HK-2 (cell line): ENCODE measurements at regions not wholly inside any gene's neighbourhood (a gene's known extent, or its start where the extent isn't known, plus 50 kb on each side); places are given as distances from the start of the nearest gene placed in this dataset.
"Not testable (repeated sequence)": the region's sequence is repeated elsewhere in the genome, so short reads cannot be mapped to it uniquely, and the experiment has no call there.

Experiments
- DNase-seq: peaks from one replicate; pipeline ENCODE4 v3.0.0-alpha.2; 2018; ENCODE audit not compliant: unreplicated experiment

DNA sequence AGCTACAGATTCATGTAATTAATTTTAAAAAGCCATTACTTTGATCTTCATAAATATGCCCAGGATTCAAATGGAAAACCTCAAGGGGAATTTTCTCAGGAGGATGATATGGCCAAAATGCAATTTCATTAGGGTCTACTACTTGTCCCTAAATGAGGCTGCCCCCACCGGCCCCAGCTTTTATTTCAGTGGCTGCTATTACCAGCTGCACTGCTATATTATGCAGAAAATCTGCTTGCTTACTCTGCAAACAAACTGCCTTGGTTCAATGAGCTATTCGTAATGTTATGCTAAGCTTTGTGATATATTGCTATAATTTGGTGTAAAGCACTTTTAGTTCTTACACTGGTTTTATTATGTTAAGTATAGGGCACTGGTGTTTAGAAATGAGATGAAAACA lies 137.3 kb upstream of the TMTC4 start:
- DNase-seq: no peak

DNA sequence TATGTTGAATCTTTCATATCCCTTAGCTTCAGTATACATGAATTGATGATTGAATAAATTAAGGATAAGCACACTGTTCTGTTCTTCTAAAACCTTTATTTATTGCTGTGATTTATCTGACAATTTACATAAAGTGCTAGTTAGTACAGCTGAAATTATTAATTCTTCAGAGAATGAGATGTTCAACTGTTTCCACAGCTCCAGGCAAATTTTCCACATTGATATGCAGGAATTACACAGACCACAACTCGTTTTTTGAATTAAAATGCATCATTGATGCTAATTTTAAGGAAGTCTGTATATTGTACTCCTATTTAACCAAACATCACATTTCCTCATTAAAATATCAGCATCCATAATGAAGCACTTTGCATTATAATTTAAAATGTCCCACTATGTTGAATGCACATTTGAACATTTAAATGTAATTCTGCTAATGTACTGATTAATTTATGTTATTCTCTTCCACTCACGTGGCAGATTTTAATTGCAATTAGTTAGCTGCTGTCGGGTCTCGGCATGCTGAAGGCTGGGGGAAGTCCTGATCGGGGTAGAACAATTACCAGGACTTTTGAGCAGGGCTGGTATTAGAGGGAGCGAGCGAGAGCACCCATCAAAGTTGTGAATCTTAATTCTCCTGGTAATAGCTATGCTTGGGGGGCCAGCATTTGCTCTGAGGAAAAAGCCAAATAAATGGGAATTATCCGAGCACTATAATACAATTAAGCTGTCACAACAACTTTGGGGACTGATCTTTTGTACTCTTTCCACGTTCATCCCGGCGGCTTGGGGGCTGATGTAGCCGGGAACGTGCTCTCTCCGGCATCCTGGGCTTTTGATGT lies 136.7 kb upstream of the TMTC4 start:
- no peak for DNase-seq

DNA sequence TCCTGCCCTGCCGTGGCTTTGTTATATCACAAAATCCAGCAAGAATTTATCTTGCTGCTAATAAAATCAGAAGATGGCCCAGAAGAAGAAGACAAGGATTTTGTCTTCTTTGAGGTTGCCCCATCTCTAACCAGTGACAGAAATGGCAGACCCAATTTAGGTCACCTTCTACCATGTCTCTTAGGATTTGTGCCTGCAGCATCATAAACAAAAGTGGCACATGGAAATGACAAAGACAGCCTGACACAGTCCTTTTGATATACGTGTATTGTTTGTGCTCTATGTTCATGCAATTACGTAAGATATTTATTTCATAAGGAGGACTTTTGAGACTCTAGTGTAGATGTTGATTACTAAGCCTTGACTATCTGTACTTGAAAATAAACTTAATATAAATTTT lies 135.9 kb upstream of the TMTC4 start:
- no peak for DNase-seq

DNA sequence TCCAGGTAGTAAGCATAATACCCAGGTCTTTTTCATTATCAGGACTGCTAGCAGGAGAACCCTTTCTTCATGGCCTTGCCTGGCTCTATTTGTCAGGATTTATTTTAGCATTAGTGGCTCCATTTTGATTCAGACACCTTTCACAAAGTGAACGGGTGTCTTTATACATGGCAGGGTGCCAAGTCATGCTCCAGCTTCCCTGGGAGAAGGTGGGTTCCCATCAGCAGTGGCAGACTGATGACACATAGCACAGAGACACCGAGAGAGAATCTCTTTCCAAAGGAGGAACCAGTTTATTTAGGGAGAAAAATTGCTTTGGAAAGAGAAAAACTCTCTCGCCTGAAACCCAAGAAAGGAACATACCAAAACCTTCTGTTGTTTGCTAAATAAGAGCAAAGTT lies 135.3 kb upstream of the TMTC4 start:
- no peak for DNase-seq

DNA sequence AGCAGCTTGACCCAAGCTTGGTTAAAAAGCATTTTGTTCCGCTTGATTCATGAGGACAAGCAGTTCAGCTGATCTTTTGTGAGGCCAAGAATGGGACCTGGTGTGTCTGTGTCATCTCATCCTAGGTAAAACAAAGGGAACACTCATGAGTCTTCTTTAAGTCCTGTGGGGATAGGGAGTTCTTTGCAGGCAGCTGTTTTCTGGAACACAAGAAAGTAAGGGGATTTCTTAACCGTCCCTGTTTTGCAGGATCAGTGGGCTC lies 134.5 kb upstream of the TMTC4 start:
- DNase-seq: no peak

DNA sequence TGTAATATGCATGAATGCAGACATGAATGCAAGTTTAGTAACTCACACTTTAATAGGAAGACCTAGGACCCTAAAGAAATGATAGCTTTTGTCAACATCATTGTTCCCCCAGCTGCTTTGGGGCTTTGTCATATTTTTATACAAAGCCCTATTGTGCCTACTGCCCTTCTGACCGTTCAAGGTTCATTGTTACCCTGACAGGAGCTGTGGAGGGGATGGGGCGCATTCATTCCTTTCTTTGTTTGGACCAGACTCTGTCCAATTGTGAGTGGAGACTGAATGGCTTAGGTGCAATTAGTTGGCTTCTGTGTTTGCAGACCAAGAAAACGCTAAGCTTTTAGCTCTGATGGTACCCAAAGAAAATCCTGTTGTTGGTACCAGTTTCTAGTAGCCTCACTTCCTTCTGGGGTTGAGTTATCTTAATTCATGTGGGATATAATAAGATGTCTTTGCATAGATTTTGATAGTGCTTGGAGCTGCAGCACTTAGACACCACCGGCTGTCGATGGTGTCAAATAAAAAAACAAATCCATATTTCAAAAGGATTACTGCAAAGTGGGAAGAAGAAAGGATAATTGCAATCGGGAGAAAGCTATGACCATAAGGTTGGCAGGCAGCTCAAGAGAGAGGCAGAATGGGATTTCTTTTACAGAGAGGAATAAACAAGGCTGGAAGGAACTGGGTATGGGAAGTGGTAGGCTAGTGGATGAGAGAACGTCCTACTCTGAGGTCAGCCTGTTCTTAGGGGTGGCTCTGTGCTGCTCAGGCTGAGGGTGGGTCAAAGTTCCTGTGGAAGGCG lies 133.9 kb upstream of the TMTC4 start:
- DNase-seq: no peak

DNA sequence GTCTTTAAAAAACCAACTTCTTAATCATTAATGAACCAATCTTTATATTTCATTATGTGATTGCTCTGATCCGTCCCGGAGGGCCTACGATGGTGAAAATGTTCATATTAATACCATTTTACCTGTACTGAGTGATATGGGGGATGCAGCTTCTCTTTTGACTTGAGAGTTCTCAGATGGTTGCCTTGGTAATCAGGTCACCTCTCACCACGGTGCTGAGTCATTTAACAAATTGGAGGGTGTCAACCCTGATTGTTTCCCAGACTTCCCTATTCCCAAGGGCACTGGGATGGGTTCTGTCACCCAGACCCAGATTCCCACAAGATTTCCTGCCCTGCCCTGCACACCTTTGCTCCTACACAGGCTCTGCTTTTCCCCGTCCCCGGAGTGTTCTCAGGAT lies 128.5 kb upstream of the TMTC4 start:
- DNase-seq: no peak

DNA sequence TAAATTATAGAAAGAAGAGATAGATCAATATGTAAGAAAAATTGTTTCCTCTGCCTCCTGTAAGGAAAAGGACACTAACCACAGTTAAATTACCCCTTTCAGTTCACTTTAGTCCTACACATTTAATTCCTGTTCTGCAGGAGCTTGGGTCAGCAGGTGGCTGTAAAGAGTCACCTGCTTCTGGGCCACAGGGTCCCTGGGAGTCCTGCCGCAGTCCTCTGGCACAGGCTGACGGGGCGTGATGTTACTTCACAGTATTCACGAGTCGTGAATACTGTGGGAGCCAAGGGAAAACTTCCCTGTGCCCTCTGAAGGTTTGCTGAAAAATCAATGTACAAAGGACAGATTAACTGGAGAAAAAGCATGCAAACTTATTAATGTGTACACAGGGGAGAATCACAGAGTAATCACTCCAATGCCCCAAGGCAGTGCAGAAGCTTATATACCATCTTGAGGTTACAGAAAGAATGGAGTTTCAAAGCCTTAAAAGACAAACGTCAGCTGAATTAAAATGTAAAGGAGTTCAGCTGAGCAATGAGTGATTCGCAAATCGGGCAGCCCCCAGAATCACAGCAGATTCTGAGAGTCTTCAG lies 125.8 kb upstream of the TMTC4 start:
- DNase-seq: no peak

DNA sequence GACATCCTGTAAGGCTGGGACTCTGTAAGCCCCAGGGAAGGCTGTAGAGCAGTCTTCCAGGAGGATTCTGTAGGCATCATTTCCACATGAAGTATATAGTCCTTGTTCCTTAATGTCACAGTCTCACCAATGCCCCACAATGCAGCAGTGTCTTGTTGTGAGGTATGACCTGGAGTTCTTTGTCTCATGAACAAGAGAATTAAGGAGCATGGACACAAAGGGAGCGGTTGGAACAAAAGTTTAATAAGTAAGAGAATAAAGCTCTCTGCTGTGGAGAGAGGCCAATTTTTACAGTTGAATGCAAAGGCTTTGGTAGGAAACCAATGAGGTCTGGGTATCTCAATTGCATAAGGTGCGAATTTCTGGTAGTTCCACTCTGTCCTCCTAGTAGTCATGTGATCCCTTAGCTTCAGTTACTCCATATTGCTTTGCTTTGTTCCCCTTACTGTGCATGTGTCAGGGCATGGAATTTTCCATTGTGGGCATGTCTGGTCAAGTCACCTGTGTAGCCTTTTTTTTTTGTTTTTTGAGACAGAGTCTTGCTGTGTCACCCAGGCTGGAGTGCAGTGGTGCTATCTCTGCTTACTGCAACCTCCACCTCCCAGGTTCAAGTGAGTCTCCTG lies 124.3 kb upstream of the TMTC4 start:
- no peak for DNase-seq

DNA sequence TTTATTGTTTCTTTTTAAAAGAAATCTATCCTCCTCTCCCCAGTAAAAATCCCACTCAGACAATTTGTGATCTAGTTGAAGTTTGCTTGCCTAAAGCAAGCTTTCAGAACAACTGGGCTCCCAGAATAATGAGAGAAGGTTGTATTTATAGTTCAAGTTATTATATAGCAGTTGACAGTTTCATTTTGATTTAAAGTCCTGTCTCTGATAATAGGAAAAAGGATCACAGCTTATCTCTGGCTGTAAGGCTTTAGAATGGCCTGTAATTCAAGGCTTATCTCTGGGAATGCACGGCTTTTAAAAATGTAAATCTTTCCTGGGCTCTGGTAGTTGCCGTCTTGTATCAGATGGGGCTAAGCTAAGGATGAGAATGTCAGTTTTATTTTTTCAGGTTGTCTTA lies 123.3 kb upstream of the TMTC4 start:
- no peak for DNase-seq

DNA sequence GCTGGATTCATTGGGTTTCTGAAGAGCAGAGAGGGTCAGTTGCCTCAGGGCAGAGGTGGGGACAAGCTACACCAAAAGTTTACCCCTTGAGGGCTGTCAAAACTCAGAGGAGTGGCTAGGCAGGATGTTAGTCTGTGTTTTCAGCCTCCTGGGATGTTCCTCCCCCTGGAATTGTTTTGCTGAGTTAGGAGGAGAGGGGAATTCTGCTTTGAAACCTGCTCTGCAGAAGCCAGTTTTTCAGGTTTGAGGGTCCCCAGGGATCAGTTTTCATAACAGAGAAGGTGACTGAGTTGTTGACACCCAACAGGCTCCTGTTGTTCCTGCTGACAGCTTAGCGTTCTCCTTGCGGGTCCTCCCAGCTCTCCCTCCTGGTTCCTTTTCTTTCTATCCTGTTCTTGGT lies 121.9 kb upstream of the TMTC4 start:
- no peak for DNase-seq

DNA sequence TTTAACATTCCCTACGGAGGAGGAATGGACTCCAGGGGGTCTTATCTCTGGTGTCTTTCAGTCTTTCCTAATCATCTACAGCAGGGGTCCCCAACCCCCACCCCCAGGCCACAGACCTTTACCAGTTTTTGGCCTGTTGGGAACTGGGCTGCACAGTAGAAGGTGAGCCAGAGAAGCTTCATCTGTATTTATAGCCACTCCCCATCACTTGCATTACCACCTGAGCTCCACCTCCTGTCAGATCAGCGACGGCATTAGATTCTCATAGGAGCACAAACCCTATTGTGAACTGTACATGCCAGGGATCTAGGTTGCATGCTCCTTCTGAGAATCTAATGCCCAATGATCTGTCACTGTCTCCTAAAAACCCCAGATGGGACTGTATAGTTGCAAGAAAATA lies 120.0 kb upstream of the TMTC4 start:
- DNase-seq: no peak

DNA sequence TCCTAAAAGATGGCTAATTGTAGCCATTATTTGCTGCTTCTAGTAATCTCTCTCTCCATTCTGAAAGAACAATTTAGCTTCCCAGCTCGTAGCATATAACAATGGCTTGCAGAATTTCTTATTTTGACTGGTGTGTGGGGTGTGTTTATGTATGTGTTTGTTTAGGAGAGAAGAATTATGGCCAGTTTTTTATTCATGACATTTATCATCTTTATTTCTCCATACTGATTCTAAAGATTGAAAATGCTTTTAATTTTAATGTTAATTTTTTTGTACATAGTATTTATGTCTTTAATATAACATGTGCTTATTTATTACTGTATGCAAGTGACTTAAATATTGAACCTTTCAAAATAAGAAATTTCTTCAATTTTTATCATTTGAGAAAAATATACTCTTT lies 115.8 kb upstream of the TMTC4 start:
- no peak for DNase-seq

DNA sequence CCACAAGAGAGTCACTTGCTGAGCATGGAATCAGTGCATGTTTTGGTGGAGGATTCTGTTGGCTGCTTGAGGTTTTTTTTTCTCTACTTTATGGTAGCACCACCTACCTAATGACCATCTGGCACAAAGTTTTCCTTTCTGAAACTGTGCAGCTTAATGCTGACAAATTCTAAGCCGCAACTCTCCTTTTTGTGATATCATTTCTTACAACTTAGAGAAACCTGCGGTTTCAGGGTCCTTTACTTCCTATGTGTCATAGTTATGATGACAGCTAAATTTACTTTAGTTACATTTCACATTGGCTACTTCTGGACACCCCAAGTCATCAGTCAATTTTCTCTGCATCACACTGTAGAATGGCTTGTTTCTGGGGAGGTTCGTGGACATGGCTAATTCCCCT lies 115.4 kb upstream of the TMTC4 start:
- DNase-seq: no peak

DNA sequence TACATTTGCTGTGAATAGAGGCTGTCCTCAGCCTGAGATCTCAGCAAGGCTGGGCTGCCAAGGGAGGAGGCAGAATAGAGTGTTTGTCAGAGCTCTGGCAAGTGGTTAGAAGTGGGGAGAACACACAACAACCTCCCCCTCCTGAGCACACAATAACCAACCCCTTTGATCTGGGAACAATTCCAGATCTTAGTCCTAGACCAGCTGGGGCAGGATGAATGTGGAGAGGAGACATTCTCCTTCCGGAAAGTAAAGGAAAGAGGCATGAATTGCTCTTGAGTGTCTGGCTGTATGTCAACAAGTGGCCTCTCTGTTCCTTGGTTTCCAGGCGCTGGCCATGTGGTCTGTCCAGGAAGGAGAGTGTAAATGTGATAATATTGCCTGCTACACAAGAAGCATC lies 114.9 kb upstream of the TMTC4 start:
- DNase-seq: no peak

DNA sequence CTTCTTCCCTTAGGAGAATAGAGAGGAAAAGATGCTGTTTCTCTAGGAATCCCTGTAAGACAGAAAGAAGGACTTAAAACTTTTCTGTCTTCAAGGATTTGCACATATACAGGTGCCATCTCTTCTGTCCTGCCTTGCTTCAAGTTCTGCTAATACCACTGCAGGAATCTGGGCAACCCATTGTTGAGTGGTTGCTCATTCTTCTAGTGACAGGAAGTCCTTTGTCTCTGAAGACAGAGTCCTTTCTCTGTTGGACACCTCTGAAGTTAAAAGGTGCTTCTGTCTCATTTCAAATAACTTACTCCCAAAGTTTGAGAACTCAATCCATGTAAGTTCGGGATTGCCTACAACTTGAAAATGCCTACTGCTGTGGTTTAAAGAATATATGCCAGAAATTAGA lies 114.4 kb upstream of the TMTC4 start:
- no peak for DNase-seq

DNA sequence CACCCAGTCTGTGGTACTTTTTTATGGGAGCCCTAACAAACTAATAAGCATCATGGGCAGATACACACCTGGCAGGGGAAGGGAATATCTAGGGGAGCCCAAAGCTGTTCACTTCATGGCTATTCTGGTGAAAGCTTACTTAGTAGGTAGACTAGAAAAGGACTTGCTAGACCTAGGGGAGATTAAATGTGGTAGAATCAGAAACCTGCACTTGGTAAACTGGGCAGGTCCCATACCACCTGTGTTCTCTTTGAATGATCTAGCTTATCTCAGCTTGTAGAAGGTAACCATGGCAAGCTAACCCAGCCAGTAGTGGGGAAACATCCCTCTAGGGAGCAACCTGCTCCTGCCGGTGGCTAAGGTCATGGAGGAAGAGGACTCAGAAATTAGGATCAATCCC lies 113.9 kb upstream of the TMTC4 start:
- no peak for DNase-seq

DNA sequence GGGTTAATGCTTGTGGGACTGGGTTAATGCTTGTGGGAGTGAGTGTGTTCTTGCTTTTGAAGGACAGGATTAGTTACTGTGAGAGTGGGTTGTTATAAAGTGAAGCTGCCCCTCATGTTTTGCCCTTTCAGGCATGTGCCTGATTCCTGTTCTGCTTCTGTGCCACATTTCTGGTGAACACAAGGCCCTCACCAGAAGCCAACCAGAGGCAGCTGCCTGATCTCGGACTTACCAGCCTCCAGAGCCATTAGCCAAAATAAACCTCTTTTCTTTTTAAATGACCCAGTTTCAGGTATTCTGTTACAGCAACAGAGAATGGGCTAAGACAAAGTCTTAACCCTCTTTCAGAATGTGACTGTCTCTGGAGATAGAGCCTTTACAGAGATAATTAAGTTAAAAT lies 113.3 kb upstream of the TMTC4 start:
- no peak for DNase-seq

DNA sequence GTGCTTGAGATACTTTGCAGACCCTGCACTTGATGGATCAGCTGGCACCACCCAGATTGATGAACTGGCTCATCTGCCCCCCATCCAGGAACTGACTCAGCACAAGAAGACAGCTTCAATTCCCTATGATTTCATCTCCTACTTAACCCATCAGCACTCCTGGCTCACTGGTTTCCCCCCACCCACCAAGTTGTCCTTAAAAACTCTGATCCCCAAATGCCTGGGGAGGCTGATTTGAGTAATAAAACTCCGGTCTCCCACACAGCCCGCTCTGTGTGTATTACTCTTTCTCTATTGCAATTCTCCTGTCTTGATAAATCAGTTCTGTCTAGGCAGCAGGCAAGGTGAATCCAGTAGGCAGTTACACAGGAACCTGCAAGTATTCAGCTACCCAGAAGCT lies 102.1 kb upstream of the TMTC4 start:
- DNase-seq: not testable (repeated sequence)

DNA sequence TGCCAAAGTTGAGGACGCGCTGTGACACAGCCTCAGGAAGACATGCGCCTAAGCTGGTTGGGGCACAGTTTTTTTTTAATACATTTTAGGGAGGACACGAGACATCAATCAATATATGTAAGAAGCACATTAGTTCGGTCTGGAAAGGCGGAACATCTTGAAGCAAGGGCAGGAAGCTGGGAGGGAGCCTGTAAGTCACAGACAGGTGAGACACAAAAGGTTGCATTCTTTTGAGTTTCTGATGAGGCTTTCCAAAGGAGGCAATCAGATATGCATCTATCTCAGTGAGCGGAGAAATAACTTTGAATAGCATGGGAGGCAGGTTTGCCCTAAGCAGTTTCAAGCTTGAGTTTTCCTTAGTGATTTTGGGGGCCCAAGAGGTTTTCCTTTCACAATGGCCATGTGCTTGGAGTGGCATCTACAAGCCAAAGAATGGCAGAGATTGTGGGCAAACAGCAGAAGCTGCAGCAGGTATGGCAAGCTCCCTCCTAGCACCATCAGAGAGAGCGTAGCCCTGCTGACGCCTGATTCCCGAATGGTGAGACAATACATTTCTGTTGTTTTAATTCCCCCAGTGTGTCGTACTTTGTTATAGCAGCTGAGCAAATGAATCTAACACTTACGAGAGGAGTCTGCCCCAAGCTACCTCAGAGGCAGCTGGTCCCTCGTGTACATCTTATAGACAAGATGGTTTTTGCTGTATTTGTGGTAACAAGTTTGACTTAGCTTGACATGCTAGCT lies 99.5 kb upstream of the TMTC4 start:
- DNase-seq: no peak

DNA sequence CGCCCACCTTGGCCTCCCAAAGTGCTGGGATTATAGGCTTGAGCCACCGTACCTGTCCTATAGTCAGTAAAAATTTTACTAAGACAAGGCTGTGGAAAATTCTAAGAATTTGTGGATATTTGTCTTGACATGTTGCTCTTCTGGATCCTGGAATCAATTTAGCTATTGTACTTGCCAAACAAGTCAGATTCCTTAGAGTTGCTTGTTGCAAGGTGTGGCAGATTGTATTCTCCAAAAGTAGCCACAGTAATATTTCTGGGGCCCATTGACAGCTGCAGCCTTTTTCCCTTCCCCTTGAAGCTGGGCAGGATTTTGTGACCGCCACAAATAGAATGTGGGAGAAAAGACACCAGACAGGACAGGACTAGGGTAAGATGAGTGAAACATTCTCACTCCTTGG lies 98.8 kb upstream of the TMTC4 start:
- no peak for DNase-seq

DNA sequence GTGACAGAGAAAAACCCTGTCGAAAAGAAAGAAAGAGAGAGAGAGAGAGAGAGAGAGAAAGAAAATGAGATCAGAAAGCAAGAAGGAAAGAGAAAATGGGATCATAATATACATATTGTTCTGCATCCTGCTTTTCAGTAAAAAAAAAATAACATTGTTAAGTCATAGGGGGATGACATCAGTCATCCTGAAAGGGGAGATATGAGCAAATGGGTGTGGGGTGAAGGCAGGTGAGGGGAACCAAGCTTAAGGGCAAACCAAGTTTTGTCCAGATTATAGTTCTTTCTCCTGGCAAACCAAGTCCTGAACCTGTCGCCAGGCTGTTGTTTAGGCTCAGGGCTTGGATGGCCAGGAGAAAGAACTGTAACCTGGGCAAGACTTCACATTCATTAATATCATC lies 92.6 kb upstream of the TMTC4 start:
- DNase-seq: no peak
